ENCODE measurements at regions not wholly inside any gene's neighbourhood (a gene's known extent, or its start where the extent isn't known, plus 50 kb on each side); places are given as distances from the start of the nearest gene placed in this dataset.

DNA sequence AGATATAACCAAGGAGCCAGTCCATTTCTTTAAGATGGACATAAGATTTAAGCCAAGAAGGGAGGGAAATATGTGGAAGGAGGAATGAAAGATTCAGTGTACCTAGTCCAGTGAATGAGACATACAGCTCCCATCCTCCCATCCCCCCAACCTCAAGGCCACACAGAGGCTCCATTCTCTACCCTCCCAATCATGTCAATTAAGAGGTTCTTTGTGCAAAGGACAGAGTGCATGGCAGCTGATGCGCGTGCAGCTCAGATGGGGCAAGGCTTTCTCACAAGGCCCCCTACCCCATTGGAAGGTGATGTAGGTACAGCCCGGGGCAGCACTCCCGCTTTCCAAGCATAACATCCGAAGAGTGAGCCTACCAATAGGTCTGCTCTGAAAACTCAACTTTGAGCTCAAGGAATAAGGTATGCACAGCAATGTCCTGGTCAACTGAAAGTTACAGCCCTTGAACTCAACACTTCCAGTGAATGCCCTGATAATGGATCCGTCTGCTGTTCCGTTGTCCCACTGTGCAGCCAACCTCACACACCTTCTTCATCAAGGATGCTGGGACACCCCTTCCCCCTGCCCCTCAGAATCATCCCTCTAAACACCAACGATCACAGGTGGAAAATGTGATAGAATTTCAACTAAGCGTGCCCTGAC, 458.1 kb downstream of the SOX9 start:
- H3K4me3 ChIP-seq, result no peak overlapping the region
- H3K27me3 ChIP-seq (replicated peaks), result no peaks in the 10 kb centered on the region
- H3K36me3 ChIP-seq, result no peaks in the 10 kb centered on the region
- no peaks in the 10 kb centered on the region for H3K4me1 ChIP-seq (replicated peaks)
- no peaks in the 10 kb centered on the region for H3K9me3 ChIP-seq (replicated peaks)
- DNase-seq (ENCODE audit: low read depth in 1 of 2, low spot score in 2 of 2), result no peak
- no peak overlapping the region for H3K27ac ChIP-seq

DNA sequence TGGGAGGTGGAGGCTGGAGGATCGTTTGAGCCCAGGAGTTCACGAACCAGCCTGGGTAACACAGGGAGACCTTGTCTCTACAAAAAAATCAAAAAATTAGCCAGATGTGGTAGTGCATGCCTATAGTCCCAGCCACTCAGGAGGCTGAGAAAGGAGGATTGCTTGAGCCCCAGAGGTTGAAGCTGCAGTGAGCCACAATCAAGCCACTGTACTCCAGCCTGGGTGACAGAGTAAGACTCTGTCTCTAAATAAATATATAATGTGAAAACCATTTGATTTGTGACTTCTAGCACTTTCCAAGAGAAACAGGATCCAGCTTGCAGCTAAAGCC, 459.1 kb downstream of the SOX9 start:
- Histone ChIP-seq H3K4me3 (no peak overlapping the region), H3K4me1 (replicated peaks) (no peaks in the 10 kb centered on the region), H3K36me3 (no peaks in the 10 kb centered on the region), H3K27me3 (replicated peaks) (no peaks in the 10 kb centered on the region), H3K27ac (no peak overlapping the region), H3K9me3 (replicated peaks) (no peaks in the 10 kb centered on the region)
- no peak for DNase-seq (ENCODE audit: low read depth in 1 of 2, low spot score in 2 of 2)

DNA sequence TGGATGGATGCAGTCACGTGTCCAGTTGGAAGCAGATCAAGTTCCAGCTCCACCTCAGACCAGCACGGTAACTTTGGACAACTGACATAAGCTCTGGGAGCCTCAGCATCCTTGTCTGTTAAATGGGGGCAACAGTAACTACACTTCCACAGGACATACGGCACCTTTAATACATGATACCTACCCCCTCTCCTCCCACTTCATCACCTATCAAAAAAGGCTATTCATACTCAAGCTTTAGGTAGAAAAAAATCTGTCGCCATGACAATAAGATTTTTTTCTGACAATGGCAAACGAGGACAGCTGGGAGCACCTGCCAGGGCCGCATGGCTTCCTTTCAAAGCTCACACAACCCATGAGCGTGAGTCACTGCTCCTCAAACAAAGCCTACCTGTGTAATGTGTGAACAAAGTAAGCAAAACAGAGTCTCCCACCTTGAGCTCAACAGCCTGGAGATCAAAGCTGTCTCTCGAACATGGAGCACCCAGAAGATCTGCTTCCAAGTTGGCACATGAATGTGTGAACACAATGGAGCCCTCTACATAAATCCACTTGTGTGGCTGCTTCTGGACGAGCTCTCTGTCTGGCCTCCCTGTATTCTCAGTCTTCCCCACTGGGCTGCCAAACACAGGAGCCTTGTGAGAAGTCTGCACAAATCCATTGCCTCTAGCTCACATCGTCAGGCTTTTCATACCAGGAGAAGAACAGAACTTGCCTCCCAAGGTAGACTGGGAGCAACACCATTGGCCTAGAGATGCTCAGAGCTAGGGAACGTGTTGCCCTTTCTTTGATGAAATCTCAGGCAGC, 459.7 kb downstream of the SOX9 start:
- H3K36me3 ChIP-seq, result no peaks in the 10 kb centered on the region
- no peak for DNase-seq (ENCODE audit: low read depth in 1 of 2, low spot score in 2 of 2)
- no peak overlapping the region for H3K4me3 ChIP-seq

DNA sequence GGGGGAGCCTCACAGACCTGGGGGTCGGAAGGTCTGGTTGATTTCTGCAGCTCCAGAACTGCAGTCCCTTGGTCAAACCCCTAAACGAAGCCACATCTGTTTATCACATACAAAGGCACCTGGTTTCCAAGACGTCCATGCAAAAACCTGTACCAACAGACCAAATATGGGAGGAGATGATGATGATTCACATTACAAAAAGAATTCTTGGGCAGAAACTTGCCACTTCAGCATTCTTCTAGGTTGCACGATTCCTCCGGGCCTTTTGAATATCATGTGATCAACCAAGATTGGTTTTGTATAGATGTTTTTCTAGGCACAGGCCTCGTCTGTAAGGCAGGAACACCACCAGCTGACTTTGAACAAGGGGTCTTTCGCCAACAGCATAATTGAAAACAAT, 466.3 kb downstream of the SOX9 start:
- H3K27me3 ChIP-seq (replicated peaks), result peaks cover 18% of the 10 kb centered on the region
- no peak overlapping the region for H3K4me3 ChIP-seq
- H3K4me1 ChIP-seq (replicated peaks), result peaks cover 17% of the 10 kb centered on the region
- no peak for DNase-seq (ENCODE audit: low read depth in 1 of 2, low spot score in 2 of 2)
- no peaks in the 10 kb centered on the region for H3K9me3 ChIP-seq (replicated peaks)
- no peak overlapping the region for H3K27ac ChIP-seq
- peaks cover under 1% of the 10 kb centered on the region; the same call in 1 of the 2 replicates for H3K36me3 ChIP-seq

More for the DNA sequence above, 459.7 kb downstream of the SOX9 start:
- no peaks in the 10 kb centered on the region for H3K9me3 ChIP-seq (replicated peaks)
- H3K27me3 ChIP-seq (replicated peaks), result no peaks in the 10 kb centered on the region
- no peaks in the 10 kb centered on the region for H3K4me1 ChIP-seq (replicated peaks)
- no peak overlapping the region for H3K27ac ChIP-seq

DNA sequence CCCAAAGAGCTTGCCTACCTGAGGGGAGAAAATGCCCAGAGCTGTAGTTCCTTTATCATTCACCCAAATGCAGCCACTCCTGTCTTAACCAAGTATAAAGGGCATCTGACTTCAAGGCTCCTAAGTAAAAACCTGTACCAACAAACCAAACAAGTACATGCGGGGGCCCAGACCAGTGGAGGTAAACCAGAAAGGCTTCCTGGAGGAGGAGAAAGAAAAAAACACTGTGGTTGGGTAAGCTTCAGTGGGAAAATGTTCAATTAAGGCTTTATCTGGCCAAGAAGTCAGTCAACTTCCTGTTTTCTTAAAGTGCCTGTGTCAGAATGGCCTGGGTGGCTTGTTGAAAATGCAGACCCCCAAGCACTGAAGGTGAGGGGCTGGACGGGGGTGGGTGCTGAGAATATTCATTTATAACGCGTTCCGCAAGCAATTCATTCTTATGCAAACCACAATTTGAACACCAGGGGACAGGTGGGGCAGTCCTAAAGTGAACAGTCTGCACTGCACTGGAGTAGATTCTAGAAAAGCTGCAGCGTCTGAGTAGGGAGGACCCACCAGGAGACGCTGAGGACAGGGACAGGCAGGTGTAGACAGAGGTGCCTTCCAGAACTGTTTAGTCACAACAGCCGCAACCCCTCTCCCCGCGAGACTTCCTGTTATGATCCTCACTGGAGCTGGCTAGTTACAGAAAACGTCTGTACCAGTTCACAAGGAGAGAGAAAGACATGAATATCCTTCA, 467.1 kb downstream of the SOX9 start:
- H3K27ac ChIP-seq, result no peak overlapping the region
- peaks cover 4% of the 10 kb centered on the region; the same call in 1 of the 2 replicates for H3K36me3 ChIP-seq
- DNase-seq (ENCODE audit: low read depth in 1 of 2, low spot score in 2 of 2), result no peak
- peaks cover 23% of the 10 kb centered on the region for H3K27me3 ChIP-seq (replicated peaks)
- H3K4me3 ChIP-seq, result no peak overlapping the region
- 0 out of 2 replicates have a peak, but pooled peaks cover 4% of the 10 kb centered on the region for H3K9me3 ChIP-seq (replicated peaks)
- peaks cover 21% of the 10 kb centered on the region for H3K4me1 ChIP-seq (replicated peaks)

DNA sequence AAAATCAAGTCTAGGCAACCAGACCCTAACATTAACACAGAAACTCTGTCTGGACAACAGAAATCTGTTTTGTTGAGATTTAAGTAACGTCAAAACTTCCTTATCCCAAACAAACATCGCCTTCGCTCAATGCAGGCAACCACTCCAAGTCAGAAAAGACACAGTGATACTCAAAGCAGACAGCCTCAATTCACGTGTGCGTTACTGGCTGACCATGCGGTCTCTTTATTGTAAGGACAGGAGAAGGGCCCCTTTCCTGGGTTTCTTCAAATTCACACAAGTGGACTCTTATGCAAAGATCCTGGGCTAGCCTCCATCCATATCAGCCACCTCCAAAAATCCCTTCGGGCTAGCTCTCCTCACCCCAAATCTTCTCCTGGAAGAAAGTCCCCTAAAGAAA, 467.7 kb downstream of the SOX9 start:
- Histone ChIP-seq H3K36me3 (peaks cover 4% of the 10 kb centered on the region; the same call in 1 of the 2 replicates), H3K9me3 (replicated peaks) (0 out of 2 replicates have a peak, but pooled peaks cover 4% of the 10 kb centered on the region), H3K27me3 (replicated peaks) (peaks cover 23% of the 10 kb centered on the region), H3K4me3 (no peak overlapping the region), H3K27ac (no peak overlapping the region), H3K4me1 (replicated peaks) (peaks cover 21% of the 10 kb centered on the region)
- DNase-seq (ENCODE audit: low read depth in 1 of 2, low spot score in 2 of 2), result no peak

GRCh38 chr17:72588961-72589360, 468.1 kb downstream of the SOX9 start:
- Histone ChIP-seq H3K36me3 (peaks cover 4% of the 10 kb centered on the region; the same call in 1 of the 2 replicates), H3K9me3 (replicated peaks) (0 out of 2 replicates have a peak, but pooled peaks cover 4% of the 10 kb centered on the region), H3K4me1 (replicated peaks) (peaks cover 21% of the 10 kb centered on the region), H3K4me3 (no peak overlapping the region), H3K27ac (no peak overlapping the region), H3K27me3 (replicated peaks) (peaks cover 23% of the 10 kb centered on the region)
- DNase-seq (ENCODE audit: low read depth in 1 of 2, low spot score in 2 of 2), result no peak

- Histone ChIP-seq H3K9me3 (replicated peaks) (0 out of 2 replicates have a peak, but pooled peaks cover 4% of the 10 kb centered on the region), H3K27me3 (replicated peaks) (peaks cover 23% of the 10 kb centered on the region), H3K4me3 (peak overlapping the region; percentile 60), H3K27ac (no peak overlapping the region), H3K36me3 (peaks cover 4% of the 10 kb centered on the region; the same call in 1 of the 2 replicates), H3K4me1 (replicated peaks) (peaks cover 21% of the 10 kb centered on the region)
- DNase-seq (ENCODE audit: low read depth in 1 of 2, low spot score in 2 of 2), result peak in 1 of 2 experiments; percentile 24
Observed at GRCh38 chr17:72590382-72590781, 469.6 kb downstream of the SOX9 start.

- H3K4me1 ChIP-seq (replicated peaks), result peaks cover 21% of the 10 kb centered on the region
- H3K36me3 ChIP-seq, result peaks cover 4% of the 10 kb centered on the region; the same call in 1 of the 2 replicates
- peaks cover 23% of the 10 kb centered on the region for H3K27me3 ChIP-seq (replicated peaks)
- no peak for DNase-seq (ENCODE audit: low read depth in 1 of 2, low spot score in 2 of 2)
- peak overlapping the region; percentile 60 for H3K4me3 ChIP-seq
- H3K9me3 ChIP-seq (replicated peaks), result 0 out of 2 replicates have a peak, but pooled peaks cover 4% of the 10 kb centered on the region
- H3K27ac ChIP-seq, result no peak overlapping the region
Observed at GRCh38 chr17:72590882-72591281, 470.1 kb downstream of the SOX9 start.

DNA sequence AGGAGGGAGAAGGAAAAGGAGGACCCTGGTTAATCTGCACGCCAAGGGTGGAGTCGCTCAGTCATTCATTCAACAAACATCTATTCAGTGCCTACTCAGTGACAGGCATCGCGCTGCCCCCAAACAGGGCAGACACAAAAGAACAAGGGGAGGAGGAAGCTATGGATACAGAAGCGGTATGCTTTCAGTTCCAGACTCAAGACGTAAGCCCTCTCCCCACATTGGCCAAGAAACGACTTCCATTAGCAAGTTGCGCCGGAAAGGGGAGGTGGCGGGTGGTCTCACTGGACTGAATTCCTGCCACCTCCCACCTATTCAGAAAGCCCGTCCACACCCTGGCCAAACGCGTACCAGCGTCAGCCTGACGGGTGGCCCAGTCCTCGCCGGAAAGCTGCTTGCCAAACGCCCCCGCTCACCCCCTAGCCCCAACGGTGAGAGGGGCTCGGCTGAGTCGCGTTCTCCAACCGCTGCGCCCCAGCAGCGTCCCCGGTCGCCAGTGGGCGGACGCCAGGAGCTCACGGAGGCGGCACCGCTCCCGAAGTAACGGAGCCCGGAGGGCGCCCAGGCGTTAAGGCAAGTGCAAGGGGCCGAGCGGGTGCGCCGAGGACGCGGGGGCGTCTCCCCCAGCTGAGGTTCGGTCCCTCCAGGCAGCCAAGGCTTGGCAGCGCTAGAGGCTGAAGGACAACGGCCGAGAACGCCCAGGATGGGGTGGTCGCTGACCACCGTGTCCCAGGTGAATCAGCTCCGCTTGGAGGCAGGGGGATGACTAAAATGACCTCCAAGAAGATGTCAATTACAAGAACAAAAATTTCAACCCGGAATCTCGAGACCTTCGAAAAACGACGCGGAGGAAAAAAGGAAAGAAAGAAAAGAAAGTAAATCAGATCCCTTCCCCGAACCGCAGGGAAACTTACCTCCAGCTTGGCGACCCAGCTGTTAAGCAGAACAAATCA, 470.7 kb downstream of the SOX9 start:
- Histone ChIP-seq H3K4me1 (replicated peaks) (peaks cover 21% of the 10 kb centered on the region), H3K4me3 (peak overlapping the region; percentile 60), H3K36me3 (peaks cover 4% of the 10 kb centered on the region; the same call in 1 of the 2 replicates), H3K27me3 (replicated peaks) (peaks cover 23% of the 10 kb centered on the region), H3K27ac (no peak overlapping the region), H3K9me3 (replicated peaks) (0 out of 2 replicates have a peak, but pooled peaks cover 4% of the 10 kb centered on the region)
- peak in 1 of 2 experiments; percentile 31 for DNase-seq (ENCODE audit: low read depth in 1 of 2, low spot score in 2 of 2)

GRCh38 chr17:72592242-72592966, 471.6 kb downstream of the SOX9 start:
- no peak overlapping the region for H3K27ac ChIP-seq
- peaks cover 21% of the 10 kb centered on the region for H3K4me1 ChIP-seq (replicated peaks)
- peaks cover 23% of the 10 kb centered on the region for H3K27me3 ChIP-seq (replicated peaks)
- H3K36me3 ChIP-seq, result peaks cover 4% of the 10 kb centered on the region; the same call in 1 of the 2 replicates
- 0 out of 2 replicates have a peak, but pooled peaks cover 4% of the 10 kb centered on the region for H3K9me3 ChIP-seq (replicated peaks)
- H3K4me3 ChIP-seq, result peak overlapping the region; percentile 60
- peak; percentile 81 for DNase-seq (ENCODE audit: low read depth in 1 of 2, low spot score in 2 of 2)

DNA sequence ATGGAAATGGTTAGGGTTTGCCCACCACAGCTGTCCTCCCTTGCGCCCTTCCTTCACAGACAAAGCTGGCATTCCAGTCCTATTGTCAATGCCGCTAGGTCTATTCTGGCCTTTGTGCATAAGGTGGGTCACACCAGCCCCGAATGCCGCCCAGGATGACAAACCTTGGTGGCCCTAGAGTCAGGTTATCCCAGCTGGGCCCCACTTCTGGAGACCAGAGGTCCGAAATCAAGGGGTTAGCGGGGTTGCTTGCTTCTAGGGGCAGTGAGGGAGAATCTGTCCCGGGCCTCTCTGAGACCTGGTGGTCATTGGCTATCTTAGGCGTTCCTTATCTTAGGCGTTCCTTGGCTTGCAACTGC, 472.1 kb downstream of the SOX9 start:
- peaks cover 4% of the 10 kb centered on the region; the same call in 1 of the 2 replicates for H3K36me3 ChIP-seq
- peaks cover 21% of the 10 kb centered on the region for H3K4me1 ChIP-seq (replicated peaks)
- H3K4me3 ChIP-seq, result no peak overlapping the region
- H3K9me3 ChIP-seq (replicated peaks), result 0 out of 2 replicates have a peak, but pooled peaks cover 4% of the 10 kb centered on the region
- peaks cover 23% of the 10 kb centered on the region for H3K27me3 ChIP-seq (replicated peaks)
- no peak for DNase-seq (ENCODE audit: low read depth in 1 of 2, low spot score in 2 of 2)
- H3K27ac ChIP-seq, result no peak overlapping the region

Data from SJSA1 (cell line).